Activated CD4-positive, alpha-beta T cell treated with anti-CD3 and anti-CD28 coated beads, Interleukin-2, amount 10 ng/mL, durations not matched to agents 7 days and 5 days (primary cell): ENCODE measurements at regions not wholly inside any gene's neighbourhood (a gene's known extent, or its start where the extent isn't known, plus 50 kb on each side); places are given as distances from the start of the nearest gene placed in this dataset.

Source experiments
- CTCF ChIA-PET: fragments of 350-600 bp; sonication (Branson Sonifier 250); formaldehyde crosslinking; loops from one replicate; lab custom pipeline; 2021; ENCODE audit warnings: antibody characterized with exemption; lab: Charles Lee
- POLR2A ChIA-PET: fragments of 350-600 bp; sonication (Branson Sonifier 250); formaldehyde crosslinking; loops from one replicate; lab custom pipeline; 2021; ENCODE audit warnings: antibody characterized with exemption; lab: Charles Lee
- DNase-seq: peaks from one replicate; pipeline ENCODE4 v3.0.0-alpha.2; 2020
- H3K27ac Mint-ChIP-seq: one replicate; pipeline ENCODE4 v1.8.0; 2021; ENCODE audit warnings: mild to moderate bottlenecking, moderate library complexity, mixed read lengths
- H3K27me3 Mint-ChIP-seq: one replicate; pipeline ENCODE4 v1.8.0; 2021; ENCODE audit warnings: mixed read lengths
- H3K36me3 Mint-ChIP-seq: one replicate; pipeline ENCODE4 v1.8.0; 2021; ENCODE audit warnings: low read depth, mixed read lengths
- H3K4me1 Mint-ChIP-seq: one replicate; pipeline ENCODE4 v1.8.0; 2021; ENCODE audit warnings: mixed read lengths
- H3K4me3 Mint-ChIP-seq: one replicate; pipeline ENCODE4 v1.8.0; 2021; ENCODE audit warnings: mild to moderate bottlenecking, moderate library complexity, mixed read lengths
- H3K9me3 Mint-ChIP-seq: one replicate; pipeline ENCODE4 v1.8.0; 2021; ENCODE audit warnings: mixed read lengths

- no peak for DNase-seq
- ChIA-PET CTCF (no interaction called here), POLR2A (no interaction called here)
- Mint-ChIP-seq H3K9me3 (peaks cover 2% of the 10 kb centered on the region), H3K27me3 (no peaks in the 10 kb centered on the region), H3K27ac (no peak overlapping the region), H3K4me3 (no peak overlapping the region), H3K4me1 (no peaks in the 10 kb centered on the region), H3K36me3 (no peaks in the 10 kb centered on the region)
Observed at GRCh38 chr12:127515941-127516340, 751.0 kb upstream of the TMEM132C start.

DNA sequence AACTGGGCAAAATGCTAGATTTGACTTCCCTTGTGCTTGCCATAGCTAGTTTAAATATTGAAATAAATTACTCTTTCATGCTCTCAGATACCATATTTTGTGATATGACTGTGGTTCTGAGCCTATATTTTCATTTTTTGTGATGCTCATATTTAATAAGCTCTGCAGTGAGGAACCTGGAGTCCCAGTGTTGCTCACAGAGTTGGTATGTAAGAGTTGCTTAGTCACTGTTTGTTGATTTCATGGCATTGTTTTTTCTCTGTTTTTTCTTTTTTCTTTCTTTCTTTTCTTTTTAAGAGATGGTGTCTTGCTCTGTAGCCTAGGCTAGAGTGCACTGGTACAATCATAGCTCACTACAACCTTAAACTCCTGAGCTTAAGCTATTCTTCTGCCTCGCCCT lies 750.5 kb upstream of the TMEM132C start:
- H3K4me1 Mint-ChIP-seq, result no peaks in the 10 kb centered on the region
- no peak for DNase-seq
- H3K27ac Mint-ChIP-seq, result no peak overlapping the region
- H3K9me3 Mint-ChIP-seq, result peaks cover 2% of the 10 kb centered on the region
- no peaks in the 10 kb centered on the region for H3K27me3 Mint-ChIP-seq
- H3K36me3 Mint-ChIP-seq, result no peaks in the 10 kb centered on the region
- H3K4me3 Mint-ChIP-seq, result no peak overlapping the region
- ChIA-PET POLR2A (no interaction called here), CTCF (no interaction called here)

DNA sequence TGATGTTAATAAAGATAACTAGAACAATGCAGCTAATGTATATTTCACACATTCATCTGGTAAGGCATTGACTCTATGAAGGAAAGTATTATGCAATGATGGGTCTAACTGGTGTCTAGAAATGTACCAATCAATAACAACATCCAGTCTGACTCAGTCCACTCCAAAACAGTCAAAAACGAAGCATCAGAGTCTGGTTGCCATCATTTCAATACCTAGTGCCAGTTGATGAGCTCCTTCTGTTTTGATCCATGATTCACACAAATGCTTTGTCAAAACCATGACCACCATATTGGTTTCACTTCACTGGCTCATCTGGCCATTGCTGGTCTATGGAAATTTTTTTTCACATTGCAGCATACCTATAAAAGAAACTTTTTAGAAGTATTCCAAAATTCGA lies 747.2 kb upstream of the TMEM132C start:
- POLR2A ChIA-PET, result no interaction called here
- H3K4me1 Mint-ChIP-seq, result no peaks in the 10 kb centered on the region
- no peaks in the 10 kb centered on the region for H3K27me3 Mint-ChIP-seq

DNA sequence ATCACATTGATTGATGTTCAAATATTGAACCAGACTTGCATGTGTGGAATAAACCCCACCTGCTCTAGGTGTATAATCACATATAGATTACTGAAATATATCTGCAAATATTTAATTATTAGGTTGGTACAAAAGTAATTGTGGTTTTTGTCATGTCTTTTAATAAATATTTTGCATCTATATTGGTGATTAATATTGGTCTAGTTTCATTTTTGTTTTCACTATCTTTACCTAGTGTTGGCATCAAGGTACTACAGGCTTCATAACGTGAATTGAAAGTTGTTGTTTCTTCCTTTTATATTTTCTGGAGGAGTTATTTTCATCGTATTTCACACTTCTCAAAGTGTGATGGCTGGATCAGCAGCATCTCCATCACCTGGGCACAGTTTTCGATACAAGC lies 740.0 kb upstream of the TMEM132C start:
- Mint-ChIP-seq H3K9me3 (peaks cover 4% of the 10 kb centered on the region), H3K36me3 (no peaks in the 10 kb centered on the region), H3K27me3 (no peaks in the 10 kb centered on the region), H3K4me1 (no peaks in the 10 kb centered on the region), H3K27ac (no peak overlapping the region), H3K4me3 (no peak overlapping the region)
- CTCF ChIA-PET, result no interaction called here
- DNase-seq, result no peak
- POLR2A ChIA-PET, result no interaction called here

More for the DNA sequence above, 747.2 kb upstream of the TMEM132C start:
- Mint-ChIP-seq H3K9me3 (peaks cover 2% of the 10 kb centered on the region), H3K27ac (no peak overlapping the region), H3K4me3 (no peak overlapping the region), H3K36me3 (no peaks in the 10 kb centered on the region)
- CTCF ChIA-PET, result no interaction called here
- no peak for DNase-seq

DNA sequence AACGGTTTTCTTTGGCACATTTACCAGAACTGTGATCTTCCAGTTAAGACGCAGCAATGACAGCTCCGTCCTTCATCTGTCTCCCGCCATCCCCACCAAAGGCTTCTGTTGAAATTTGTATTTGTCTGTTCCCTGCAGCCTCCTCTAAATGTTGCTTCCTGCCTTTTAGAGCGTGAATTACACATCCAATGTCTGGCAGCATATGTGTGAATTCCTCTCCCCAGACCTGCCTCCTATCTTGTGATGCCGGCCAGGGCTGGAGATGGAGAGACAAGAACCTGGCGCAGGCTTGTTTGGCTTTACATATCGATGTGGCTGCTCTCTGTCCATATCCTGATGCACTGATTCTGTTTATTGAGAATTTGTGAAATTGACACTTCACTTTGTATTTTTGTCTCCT lies 738.4 kb upstream of the TMEM132C start:
- Mint-ChIP-seq H3K4me1 (no peaks in the 10 kb centered on the region), H3K9me3 (peaks cover 2% of the 10 kb centered on the region), H3K27ac (no peak overlapping the region), H3K27me3 (no peaks in the 10 kb centered on the region), H3K36me3 (no peaks in the 10 kb centered on the region), H3K4me3 (no peak overlapping the region)
- CTCF ChIA-PET, result interaction anchor here (1.0 kb wide), 1 partner anchor 11 kb away, joined by 3 read pairs; no protein-coding TSS in a partner anchor
- no peak for DNase-seq
- POLR2A ChIA-PET, result no interaction called here

GRCh38 chr12:127531542-127531941 lies 735.4 kb upstream of the TMEM132C start:
- Mint-ChIP-seq H3K36me3 (no peaks in the 10 kb centered on the region), H3K27me3 (no peaks in the 10 kb centered on the region), H3K27ac (no peak overlapping the region), H3K4me3 (no peak overlapping the region), H3K9me3 (peaks cover 4% of the 10 kb centered on the region), H3K4me1 (no peaks in the 10 kb centered on the region)
- no peak for DNase-seq
- CTCF ChIA-PET, result interaction anchor here (1.4 kb wide), 1 partner anchor 10 kb away, joined by 4 read pairs; no protein-coding TSS in a partner anchor
- POLR2A ChIA-PET, result no interaction called here

DNA sequence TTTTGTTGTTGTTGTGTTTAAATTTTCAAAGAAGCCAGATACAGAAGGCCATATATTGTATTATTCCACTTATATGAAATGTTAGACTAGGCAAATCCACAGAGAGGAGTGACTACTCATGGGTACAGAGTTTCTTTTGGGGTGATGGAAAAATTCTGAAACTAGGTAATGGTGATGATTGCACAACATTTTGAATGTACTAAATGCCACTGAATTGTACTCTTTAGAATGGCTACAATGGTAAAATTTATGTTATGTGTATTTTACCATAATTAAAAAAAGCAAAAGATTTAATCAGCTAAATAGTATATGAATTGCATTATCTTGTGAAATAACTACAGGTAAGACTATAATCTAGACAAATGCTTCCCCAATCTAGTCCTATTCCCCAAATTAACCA lies 733.6 kb upstream of the TMEM132C start:
- Mint-ChIP-seq H3K36me3 (no peaks in the 10 kb centered on the region), H3K27me3 (no peaks in the 10 kb centered on the region), H3K9me3 (peaks cover 2% of the 10 kb centered on the region), H3K27ac (no peak overlapping the region), H3K4me1 (no peaks in the 10 kb centered on the region), H3K4me3 (no peak overlapping the region)
- ChIA-PET CTCF (interaction anchor here (0.5 kb wide), 1 partner anchor 180 kb away, joined by 4 read pairs; no protein-coding TSS in a partner anchor), POLR2A (no interaction called here)
- DNase-seq, result no peak

- Mint-ChIP-seq H3K36me3 (no peaks in the 10 kb centered on the region), H3K27me3 (no peaks in the 10 kb centered on the region), H3K27ac (no peak overlapping the region), H3K9me3 (peaks cover 2% of the 10 kb centered on the region), H3K4me1 (no peaks in the 10 kb centered on the region), H3K4me3 (no peak overlapping the region)
- POLR2A ChIA-PET, result no interaction called here
- CTCF ChIA-PET, result no interaction called here
- no peak for DNase-seq
Observed at GRCh38 chr12:127536833-127537428, 730.0 kb upstream of the TMEM132C start.

GRCh38 chr12:127538316-127538715 lies 728.7 kb upstream of the TMEM132C start:
- no peak overlapping the region for H3K27ac Mint-ChIP-seq
- peaks cover 2% of the 10 kb centered on the region for H3K9me3 Mint-ChIP-seq
- no peaks in the 10 kb centered on the region for H3K36me3 Mint-ChIP-seq
- no peak overlapping the region for H3K4me3 Mint-ChIP-seq
- CTCF ChIA-PET, result no interaction called here
- H3K27me3 Mint-ChIP-seq, result no peaks in the 10 kb centered on the region
- DNase-seq, result no peak
- no peaks in the 10 kb centered on the region for H3K4me1 Mint-ChIP-seq
- POLR2A ChIA-PET, result no interaction called here

- ChIA-PET POLR2A (no interaction called here), CTCF (no interaction called here)
- no peaks in the 10 kb centered on the region for H3K4me1 Mint-ChIP-seq
- no peaks in the 10 kb centered on the region for H3K36me3 Mint-ChIP-seq
- peaks cover 2% of the 10 kb centered on the region for H3K9me3 Mint-ChIP-seq
- no peak overlapping the region for H3K4me3 Mint-ChIP-seq
- DNase-seq, result no peak
- H3K27ac Mint-ChIP-seq, result no peak overlapping the region
- no peaks in the 10 kb centered on the region for H3K27me3 Mint-ChIP-seq
Observed at GRCh38 chr12:127539226-127539858, 727.6 kb upstream of the TMEM132C start.

DNA sequence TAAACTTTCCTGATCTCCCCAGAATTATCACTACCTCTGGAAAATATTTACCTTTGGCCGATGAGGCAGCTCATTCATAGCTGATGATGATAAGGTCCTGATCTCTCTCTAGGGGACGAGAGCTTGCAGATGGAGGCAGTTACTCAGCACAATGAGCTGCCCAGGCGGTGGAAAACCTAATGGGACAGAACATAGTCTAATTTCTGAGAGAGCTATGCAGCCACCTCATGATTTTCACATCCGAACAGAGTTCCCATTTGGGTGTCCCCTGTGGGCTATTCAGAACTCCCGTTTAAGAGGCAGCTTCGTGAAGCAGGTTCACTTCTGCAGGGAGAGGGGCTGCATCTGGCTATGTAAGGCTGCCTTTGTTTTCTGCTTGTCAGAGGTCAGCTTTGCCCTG lies 724.6 kb upstream of the TMEM132C start:
- Mint-ChIP-seq H3K27ac (no peak overlapping the region), H3K9me3 (no peaks in the 10 kb centered on the region), H3K36me3 (no peaks in the 10 kb centered on the region), H3K4me3 (no peak overlapping the region), H3K4me1 (no peaks in the 10 kb centered on the region), H3K27me3 (no peaks in the 10 kb centered on the region)
- no peak for DNase-seq
- POLR2A ChIA-PET, result no interaction called here
- CTCF ChIA-PET, result interaction anchor here (1.2 kb wide), 1 partner anchor 11 kb away, joined by 4 read pairs; no protein-coding TSS in a partner anchor

- no peaks in the 10 kb centered on the region for H3K4me1 Mint-ChIP-seq
- H3K27me3 Mint-ChIP-seq, result no peaks in the 10 kb centered on the region
- DNase-seq, result no peak
- H3K9me3 Mint-ChIP-seq, result no peaks in the 10 kb centered on the region
- H3K36me3 Mint-ChIP-seq, result no peaks in the 10 kb centered on the region
- ChIA-PET CTCF (no interaction called here), POLR2A (no interaction called here)
- H3K4me3 Mint-ChIP-seq, result no peak overlapping the region
- H3K27ac Mint-ChIP-seq, result no peak overlapping the region
Observed at GRCh38 chr12:127542931-127543330, 724.0 kb upstream of the TMEM132C start.

DNA sequence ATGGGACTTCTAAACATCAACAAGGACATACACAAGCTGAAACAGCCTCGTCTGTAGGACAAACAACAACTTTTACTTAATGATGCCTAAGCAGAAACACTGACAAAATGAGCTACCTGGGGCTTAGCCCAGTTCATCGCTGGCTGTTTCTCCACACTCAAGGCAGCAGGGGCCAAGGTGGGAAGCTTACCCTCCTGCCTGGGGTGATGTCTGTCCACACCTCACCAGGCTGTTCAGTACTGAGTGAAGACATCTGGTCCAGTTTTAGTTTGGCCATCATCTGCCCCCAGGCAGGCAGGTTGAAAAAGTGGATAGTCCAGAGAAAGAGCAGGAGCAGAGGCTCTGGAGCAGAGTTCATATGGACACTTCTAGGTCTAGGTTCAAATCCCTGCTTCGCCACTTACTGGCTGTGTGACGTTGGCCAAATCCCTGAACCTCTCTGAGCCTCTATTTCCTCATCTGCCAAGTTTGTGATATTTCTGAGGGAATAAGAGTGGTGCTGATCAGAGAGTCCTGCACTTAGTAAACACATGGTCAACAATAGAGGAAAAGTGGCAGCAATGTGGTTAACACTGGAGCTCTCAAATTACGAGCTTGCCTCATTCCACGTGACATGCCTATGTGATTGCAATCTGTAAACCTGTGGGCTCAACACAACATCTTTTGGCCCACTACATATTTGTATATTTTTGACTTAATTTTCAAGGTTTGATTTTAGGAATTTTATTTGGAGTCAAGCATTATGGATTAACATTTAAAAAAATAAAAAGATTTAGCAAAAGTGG lies 720.1 kb upstream of the TMEM132C start:
- Mint-ChIP-seq H3K4me3 (no peak overlapping the region), H3K27ac (no peak overlapping the region), H3K9me3 (peaks cover under 1% of the 10 kb centered on the region), H3K4me1 (no peaks in the 10 kb centered on the region), H3K36me3 (no peaks in the 10 kb centered on the region), H3K27me3 (peaks cover 6% of the 10 kb centered on the region)
- DNase-seq, result no peak
- POLR2A ChIA-PET, result no interaction called here
- CTCF ChIA-PET, result no interaction called here
